Anterior cingulate cortex (tissue), 58 donors: ENCODE measurements at regions not wholly inside any gene's neighbourhood (a gene's known extent, or its start where the extent isn't known, plus 50 kb on each side); places are given as distances from the start of the nearest gene placed in this dataset.
"Not testable (repeated sequence)": the region's sequence is repeated elsewhere in the genome, so short reads cannot be mapped to it uniquely, and the experiment has no call there.

Experiments
- DNase-seq, 58 donors: peaks; one replicate each; lab custom pipeline; 2025; lab: John Stamatoyannopoulos, UW

DNA sequence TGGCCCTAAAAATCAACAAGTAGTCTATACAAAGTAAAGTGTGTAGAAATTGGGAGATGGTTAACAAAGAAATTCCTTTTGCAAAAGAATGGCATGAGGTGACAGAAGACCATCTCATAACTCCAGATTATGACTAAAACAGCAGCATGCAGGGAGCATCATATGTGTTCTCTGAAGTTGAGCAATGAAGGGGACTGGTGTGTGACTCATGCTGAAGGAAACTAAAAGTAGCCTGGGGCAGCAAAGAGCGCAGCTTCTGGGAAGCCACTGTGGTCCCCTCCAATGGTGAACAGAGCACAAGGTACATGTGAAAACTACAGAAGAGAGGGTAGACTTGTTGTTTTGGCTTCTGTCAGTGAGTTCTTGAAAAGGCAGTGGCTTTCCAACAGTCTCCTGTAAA is 133.4 kb downstream of the MACC1 start:
- no peak for DNase-seq

DNA sequence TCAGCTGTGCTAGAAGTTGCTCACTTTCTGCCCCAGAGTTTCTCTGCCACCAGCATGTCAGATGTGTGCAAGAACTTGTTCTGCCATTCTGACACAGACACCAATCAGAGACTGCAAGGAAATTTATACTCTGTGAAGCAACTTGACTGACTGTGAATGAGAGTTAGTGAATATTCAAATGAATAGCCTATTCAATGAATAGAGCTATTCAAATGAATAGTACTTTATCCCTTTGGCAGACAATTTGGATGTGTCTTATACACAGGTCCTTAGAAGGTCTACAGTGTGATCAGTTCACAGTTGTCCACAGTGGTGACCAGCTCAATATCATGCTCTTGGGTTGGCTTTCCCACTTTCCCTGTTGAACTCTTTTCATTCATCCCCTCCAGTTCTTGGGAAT is 138.1 kb downstream of the MACC1 start:
- no peak for DNase-seq

DNA sequence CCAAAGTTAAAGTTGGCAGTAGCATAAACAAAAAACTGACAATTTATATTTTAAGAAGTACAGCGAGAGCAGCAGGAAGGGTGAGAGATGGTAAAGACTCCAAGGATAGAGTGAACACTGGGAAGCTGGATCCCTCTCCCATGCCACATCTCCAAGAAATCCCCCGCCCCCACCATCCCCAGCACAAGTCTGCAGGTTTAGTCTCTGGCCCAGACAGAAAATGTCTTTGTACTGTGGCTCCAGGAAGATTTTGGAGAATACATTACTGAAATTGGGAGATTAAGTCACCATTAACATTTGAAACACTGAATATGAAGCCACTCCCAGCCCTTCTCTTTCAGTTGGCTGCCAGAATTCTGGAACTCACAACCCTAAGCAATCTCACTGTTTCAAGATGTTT is 140.3 kb downstream of the MACC1 start:
- no peak for DNase-seq

DNA sequence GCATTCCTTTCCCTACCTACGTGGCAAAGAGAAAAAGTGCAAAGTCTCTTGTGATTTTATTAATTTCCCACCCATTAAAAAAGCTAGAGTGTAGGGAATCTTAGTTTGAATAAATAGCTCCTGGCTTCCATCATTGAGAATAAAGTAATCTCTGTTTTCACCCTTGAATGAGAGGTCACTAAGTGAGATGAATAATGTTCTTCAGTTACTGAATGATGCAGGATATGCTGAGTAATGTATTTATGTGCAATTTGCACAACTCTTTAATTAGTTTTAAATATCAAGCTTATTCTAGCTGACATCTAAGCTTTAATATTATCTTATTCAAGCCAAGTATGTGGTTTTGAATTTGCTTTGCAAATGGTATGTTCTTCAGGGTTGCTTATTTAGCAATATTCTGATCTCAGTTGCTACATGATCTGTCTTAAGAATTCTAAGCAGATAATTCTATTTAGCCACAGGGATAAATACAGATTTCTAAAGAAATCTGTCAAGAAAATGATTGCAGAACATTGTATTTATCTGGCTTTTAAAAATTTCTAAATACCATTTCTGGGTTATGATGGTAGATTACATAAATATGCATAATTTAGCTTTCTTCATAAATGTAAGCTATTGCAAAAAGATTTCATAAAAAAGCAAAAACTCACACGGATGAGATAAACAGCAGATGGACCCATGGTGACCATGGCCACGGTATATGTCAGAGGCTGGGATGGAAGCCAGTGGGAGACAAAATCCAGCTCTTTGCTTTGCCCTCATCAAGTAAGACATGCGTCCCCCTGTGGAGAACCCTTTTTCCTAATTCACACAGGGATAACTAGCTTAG is 141.0 kb downstream of the MACC1 start:
- DNase-seq = no peak

DNA sequence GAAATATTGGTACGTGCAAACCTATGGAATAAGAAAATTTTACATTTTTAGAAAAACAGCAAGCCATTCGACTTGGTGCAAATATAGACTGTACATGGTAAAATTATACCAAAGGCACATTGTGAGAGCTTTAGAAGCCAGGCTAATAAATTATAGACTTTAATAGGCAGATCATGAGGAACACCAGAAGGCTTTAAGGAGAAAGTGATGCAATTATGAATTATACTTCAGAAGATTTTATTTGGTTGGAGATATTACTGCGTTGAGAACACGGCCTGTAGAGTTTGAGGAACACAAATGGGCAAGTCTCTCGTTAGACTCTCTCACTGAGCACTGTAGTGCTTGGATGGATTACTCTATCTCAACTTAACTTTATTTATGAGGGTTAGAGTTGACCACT is 141.7 kb downstream of the MACC1 start:
- no peak for DNase-seq

DNA sequence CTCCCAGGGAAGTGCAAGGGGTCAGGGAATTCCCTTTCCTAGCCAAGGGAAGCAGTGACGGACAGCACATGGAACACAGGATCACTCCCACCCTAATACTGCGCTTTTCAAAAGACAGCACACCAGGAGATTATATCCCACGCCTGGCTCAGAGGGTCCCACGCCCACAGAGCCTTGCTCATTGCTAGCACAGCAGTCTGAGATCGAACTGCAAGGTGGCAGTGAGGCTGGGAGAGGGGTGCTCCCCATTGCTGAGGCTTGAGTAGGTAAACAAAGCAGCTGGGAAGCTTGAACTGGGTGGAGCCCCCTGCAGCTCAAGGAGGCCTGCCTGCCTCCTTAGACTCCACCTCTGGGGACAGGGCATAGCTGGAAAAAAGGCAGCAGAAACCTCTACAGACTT is 149.2 kb downstream of the MACC1 start:
- DNase-seq = not testable (repeated sequence)

DNA sequence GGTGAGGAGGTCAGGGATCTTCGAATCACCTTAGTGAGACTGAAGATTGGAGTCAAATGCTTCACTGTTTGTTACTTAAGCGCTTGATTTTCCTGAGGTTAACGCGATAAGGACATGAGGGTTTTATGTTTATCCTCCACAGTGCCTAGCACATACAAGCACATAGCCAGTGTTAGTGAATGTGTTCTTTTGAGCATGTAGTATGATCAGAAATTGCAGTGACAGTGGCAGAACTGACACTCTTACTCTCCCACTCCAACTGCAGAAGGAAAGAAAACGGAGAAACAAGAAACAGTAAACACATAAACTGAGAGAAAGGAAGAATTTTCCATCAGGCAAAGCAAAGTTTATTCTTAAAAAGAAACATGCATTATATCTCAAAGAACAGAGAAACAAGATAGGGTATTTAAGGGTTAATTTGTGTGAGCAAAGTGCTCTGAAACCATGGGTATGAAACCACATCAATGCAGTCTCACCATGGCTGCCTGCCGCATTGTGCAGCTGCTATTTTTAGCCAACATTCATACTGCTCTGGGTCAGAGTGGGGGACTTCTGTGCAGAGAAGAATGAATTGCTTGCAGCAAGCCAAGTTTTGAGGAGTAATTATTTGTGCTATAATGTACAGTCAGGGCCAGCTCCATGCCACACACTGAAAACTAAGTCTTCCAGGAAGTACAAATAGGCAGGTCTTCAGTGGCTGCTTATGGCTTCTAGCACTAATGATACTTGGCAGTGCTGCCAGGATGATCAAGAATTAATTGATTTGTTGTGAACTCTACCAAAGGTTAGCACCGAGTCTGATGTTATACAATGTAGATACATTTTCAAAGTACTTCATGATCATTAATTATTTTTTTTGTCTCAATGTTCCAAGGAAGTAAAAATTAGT is 152.0 kb downstream of the MACC1 start:
- no peak for DNase-seq

DNA sequence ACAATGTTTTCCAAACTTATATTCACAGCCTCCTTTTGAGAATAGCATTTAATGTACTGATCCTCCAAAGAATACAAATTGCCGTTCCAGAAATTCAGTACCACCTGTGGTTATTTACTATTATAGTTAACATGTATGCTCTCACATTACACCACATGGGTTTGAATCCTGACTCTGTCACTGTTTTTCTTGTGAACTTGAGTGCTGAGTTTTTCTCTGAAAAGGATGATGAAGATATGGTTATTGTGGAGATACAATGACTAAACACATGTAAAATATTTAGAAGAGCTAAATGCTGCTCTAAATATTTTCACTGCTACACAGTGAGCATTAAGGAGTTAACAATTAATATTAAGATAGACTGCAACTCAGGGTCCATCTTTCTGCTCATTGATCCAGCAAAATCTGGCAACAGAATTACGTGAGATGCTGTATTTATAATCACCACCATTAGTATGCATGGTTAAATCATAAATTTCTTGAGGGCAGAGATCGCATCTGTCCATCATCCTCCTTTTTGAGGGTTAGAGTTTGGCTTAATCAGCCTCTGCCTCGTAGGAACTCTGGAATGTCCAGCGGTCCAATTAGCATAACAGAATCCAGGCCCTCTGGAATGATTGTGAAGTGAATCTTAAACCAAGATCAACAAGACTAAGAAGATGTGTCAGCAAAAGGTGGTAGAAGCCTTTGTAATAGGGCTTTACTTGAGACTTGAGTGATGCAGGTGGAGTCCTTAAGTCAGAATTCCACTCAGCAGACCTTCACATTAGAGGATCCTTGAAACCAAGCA is 152.8 kb downstream of the MACC1 start:
- no peak for DNase-seq

DNA sequence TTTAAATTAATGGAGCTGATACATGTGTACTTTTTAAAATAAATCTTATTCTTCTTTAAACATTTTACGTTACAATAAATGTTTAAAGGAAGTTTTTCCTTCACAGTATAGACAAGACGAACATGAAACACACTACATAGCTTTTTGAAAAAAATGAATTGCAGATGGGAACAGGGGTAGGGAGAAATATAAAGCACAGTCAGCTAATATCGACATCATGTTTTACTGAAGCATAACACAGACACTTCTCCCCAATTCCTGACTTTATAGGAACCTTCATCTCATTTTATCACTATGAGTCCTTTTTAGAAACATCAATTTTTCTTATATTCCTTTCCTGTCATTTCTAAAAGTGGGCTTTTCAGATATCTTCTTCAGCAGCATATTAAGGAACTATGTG is 153.5 kb downstream of the MACC1 start:
- no peak for DNase-seq

DNA sequence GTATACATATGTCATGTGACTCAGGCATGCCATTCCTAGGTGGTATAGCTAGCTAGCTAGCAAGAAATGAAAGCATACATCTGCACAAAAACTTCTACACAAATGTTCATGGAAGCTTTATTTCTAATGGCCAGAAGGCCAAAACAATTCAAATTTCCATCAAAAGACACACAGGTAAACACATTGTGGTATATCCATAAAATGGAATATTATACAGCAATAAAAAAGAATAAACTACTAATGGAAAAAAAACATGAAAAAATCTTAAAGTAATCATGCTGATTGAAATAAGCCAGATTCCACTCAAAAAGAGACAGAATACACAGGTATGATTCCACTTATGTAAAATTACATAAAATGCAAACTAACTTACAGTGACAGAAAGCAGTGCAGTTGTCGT is 154.3 kb downstream of the MACC1 start:
- no peak for DNase-seq

DNA sequence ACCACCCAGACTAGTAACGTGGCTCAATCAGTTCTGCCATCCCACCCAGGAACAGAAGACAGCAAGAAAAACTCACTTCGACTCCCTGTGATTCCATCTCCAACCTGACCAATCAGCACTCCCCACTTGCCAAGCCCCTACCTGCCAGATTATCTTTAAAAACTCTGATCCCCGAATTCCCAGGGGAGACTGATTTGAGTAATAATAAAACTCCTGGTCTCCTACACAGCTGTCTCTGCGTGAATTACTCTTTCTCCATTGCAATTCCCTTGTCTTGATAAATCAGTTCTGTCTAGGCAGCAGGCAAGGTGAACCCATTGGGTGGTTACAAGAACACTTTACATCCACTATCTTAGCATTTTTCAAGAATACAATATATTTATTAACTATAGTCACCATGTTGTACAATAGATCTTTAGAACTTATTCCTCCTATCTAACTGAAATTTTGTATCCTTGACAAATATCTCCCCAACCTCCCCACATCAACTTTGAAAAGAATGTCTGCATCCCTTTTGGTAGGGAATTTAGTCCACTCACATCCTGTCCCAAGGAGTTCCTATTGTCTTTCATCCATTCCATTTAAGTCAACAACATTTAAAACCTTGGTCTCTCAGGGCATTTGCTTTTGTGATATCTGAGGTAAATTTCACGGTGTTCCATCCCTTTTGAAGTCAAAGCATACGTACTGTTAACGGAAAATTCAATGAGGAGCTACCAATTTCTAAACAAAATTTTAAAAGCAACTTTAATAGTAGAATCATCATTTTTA is 163.7 kb downstream of the MACC1 start:
- no peak for DNase-seq

DNA sequence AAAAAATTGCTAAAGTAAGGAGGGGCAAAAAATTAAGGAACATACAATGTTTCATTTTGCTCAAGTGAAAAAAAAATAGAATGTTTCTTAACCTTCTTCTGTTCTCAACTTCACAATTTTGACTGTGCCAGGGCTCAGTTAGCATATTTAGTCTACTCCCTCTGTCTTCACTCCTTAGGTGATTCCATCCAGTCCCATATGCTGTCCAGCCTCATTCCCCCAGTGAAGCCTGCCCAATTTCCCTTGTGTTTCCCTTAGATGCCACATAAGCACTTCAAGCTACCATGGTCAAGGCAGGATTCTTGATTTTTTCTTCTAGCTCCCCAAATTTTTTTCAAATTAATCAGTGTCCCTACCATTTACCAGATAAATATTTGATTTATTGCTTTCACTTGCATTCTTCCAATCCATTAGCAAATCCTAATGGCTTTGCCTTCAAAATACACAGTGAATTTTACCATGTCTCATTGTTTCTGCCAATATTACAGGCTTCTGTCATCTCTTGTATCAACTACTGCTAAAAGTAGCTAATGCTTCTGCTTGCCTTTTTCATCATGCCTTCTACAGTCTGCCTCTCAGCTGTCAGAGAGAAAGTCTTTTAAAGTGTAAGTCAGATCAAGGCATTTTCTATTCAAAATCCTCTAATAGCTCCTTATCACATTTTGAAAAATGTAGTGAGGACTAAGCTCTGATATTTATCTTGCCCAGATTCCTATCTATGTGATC is 166.8 kb downstream of the MACC1 start:
- no peak for DNase-seq

DNA sequence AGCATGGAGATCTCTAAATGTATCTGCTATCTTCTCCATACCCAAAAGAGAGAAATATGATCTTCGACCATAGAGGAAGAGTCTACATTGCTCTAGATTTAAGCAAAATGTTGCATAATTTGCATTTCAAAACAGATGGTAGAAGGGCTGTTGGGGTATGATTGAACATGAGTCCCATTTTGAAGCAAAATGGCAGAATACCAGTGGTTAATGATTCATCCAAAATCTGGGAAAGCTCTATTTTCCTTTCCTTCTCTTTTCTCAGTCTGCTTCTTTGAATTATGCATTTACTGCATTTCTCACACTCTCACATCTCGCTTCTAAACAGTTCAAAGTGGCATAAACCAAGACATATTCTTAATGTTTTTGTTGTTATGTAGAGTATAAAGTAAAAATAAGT is 178.5 kb downstream of the MACC1 start:
- no peak for DNase-seq

DNA sequence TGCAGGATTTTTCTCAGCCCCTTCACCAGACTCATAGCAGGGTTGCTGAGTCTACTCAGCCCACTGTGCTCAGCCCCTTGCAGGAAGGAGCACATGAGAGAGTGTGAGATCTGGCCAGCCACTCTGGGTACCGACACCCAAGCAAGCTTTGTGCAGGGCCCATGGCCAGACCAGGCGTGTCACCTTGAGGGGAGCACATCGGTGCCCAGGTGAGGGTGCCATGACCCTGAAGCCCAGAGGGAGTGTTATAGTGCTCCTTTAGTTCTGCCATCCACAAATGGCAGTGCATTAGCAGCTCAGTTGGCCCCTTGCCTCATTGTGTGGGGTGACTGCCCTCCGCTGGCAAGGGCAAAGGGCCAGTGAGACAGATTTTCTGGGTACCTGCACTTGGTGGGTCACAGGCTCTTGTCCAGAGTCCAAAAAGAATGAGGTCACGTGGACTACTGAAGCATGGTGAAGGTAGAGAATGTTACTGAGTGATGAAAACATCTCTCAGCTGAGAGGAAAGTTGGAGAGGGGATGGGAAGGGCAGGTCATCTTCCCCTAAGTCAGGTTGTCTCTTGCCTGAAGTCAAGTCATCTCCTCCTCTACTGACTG is 181.8 kb downstream of the MACC1 start:
- DNase-seq = no peak

DNA sequence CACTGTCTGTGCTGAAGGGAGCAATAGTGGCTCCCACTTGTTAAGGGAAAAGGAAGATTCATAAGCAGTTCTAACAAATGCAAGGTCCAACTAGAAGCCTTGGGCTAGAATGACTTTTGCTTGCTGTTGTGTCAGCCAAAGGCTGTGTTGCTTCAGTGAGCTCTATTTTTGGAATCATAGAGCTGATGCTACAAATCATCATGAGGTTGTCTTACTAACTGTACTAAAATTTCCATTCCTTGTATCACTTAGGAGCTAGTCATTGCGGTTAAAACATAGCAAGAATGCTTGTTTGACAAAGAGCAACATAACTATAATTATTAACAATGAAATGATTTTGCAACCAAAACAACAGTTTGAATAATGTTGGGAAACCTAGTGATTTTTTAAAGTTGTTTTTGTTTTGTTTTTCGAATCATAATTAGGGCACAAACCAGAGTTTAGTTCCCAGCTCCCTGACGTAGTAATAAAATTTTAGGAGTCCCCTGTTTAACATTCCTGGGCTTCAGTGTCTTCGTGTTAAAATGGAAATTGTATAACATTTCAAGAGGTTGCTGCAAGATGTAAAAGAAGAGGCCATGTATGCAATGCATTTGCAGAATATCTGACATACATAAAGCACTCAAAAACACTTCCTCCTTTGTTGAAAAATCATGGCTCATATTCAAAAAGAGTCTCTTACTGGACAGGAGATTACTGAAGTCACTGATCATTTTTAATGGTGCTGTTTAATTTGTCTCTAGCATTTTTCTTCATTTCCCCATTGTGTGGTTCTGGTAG is 183.4 kb downstream of the MACC1 start:
- DNase-seq = no peak

DNA sequence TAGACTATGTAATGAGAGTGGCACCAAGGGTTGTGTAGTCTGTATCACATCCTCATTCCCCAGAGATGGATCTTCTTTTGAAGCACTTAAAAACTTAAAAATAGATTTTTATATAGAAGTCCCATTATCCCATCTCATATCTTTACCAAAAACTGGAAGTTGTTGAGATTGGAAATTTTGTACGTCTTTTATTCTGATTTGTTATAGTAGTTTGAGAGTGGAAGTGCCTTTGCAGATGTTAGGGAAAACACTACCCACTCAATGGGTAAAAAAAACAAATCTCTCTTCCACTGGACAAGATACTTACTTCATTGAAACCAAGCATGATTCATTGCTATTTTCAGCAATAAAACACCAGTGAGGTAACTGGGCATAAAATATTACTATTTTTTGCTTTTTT is 184.4 kb downstream of the MACC1 start:
- no peak for DNase-seq

DNA sequence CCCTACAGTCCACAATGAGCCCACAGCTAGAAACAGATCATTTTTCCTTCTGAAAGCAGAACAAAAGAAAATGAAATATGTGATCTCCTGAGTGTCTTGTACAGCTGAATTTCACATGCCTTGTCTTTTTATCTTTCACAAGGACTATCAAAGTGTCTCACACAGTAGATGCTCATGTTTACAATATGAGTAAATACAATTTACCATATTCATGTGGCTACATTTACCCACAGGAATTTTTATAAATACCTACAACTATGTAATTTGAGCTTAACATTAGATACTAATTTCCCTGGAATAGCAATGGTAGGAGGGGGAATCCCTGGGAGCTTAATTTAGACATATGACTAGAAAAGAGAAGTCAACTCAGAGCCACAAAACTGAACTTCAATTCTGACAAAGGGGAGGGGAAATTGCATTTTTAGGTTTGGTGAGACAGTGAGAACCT is 186.2 kb downstream of the MACC1 start:
- no peak for DNase-seq

DNA sequence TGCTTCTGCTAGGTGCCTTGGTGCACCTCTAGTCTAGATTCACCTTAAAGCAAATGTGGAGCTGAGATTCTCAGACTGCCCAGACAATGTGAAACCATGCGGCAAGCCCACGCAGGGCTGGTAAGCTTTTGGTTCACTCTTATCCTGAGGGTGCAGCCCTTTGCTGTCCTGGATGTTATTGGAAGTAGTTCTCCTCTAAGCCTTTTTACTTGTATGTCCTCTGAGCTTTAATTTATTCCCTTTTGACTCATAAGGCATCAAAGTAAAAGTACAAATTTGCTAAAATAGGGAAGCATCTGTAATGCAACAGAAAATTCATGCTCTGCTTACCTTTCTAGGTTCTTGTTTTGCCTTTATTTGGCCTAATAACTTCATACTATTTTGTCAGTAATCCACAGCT is 186.8 kb downstream of the MACC1 start:
- no peak for DNase-seq
